ENCODE measurements at regions not wholly inside any gene's neighbourhood (a gene's known extent, or its start where the extent isn't known, plus 50 kb on each side); places are given as distances from the start of the nearest gene placed in this dataset.
"Not testable (repeated sequence)": the region's sequence is repeated elsewhere in the genome, so short reads cannot be mapped to it uniquely, and the experiment has no call there.

- FAIRE-seq: not testable (repeated sequence)
Observed at GRCh38 chr15:44849701-44850403, 106.6 kb upstream of the TERB2 start.

DNA sequence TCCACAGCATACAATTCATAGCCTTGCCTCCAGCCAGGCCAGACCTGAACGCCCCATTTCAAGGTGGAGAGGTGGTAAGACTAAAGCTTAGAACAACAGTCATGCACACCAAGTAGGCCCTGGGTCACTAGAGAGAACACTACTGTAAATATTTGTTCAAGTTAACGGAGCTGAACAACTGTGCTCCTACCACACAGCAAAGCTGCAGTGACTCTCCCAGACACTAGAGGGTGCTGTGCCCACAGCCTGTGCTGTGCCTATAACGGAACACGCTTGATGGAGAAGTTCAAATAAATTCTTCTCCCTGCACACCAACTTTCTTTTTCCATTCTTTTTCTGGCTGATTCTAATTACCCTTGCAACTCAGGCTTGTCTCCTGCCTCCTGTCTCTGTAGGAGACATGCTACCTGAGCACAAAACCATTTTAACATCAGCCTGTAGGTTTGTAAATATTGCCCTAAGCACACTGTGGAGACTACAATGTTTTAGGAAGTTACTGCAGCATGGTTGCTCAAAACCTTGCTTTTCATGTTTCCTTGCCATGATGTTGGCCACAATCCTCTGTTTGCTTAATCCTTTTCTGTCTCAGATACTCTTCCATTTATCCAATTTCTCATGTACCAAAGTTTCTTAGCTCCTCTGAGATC lies 103.1 kb upstream of the TERB2 start:
- FAIRE-seq: not testable (repeated sequence)

- FAIRE-seq: not testable (repeated sequence)
Observed at GRCh38 chr15:44854696-44855095, 101.8 kb upstream of the TERB2 start.

GRCh38 chr15:44856284-44856683 lies 100.2 kb upstream of the TERB2 start:
- not testable (repeated sequence) for FAIRE-seq

- FAIRE-seq: not testable (repeated sequence)
Observed at GRCh38 chr15:44857164-44857710, 99.2 kb upstream of the TERB2 start.

GRCh38 chr15:44859088-44859487 lies 97.4 kb upstream of the TERB2 start:
- FAIRE-seq: not testable (repeated sequence)

GRCh38 chr15:44860168-44860567 lies 96.3 kb upstream of the TERB2 start:
- not testable (repeated sequence) for FAIRE-seq

DNA sequence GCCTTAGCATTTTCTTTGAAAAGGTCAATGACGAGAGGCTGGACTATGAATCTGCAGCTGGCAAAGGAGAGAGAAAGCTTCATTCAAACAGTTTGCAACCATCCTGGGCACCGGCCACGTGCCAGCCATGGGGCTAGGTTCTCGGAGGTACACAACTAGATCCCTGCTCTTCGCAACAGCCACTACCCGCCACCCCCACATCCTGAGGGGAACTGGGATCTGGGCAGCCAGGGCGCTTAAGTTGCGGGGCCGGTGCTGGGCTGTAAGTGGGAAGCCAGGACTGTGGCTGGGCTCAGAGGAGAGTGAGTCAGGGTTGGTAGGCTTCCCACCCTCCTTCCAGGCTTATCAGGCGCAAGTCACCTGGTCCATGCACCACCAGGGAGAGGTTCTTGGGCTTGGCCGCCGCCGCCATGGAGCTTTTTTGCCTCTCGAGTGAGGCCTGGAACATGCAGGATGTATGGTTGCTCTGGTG lies 95.0 kb upstream of the TERB2 start:
- FAIRE-seq: no peak

GRCh38 chr15:44861917-44862316 lies 94.6 kb upstream of the TERB2 start:
- no peak for FAIRE-seq

DNA sequence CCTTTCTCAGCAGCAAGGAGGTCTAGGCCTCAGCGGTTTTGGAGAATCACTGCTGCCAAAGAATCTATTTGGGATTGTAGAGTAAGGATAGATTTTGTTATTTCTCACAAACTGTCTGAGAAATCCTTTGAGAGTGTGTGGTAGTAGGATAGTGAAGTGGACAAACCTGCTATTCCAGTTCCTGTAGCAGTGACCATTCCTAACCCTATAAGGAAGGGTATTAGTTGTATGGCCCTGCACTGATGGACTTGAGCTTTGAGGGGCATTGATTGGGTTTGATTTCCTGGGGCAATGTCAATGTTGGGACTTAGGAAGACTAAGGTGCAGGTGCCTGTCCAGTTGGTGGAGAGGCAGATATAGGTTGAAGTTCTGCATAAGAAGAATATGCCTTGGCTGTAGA lies 93.6 kb upstream of the TERB2 start:
- FAIRE-seq: not testable (repeated sequence)

DNA sequence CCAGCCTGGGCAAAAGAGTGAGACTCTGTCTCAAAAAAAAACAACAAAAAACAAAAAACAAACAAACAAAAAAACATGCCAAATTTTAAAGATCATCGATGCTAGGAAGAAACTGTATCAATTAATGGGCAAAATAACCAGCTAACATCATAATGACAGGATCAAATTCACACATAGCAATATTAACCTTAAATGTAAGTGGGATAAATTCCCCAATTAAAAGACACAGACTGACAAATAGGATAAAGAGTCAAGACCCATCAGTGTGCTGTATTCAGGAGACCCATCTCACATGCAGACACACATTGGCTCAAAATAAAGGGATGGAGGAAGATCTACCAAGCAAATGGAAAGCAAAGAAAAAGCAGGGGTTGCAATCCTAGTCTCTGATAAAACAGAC lies 88.4 kb upstream of the TERB2 start:
- FAIRE-seq: not testable (repeated sequence)

- not testable (repeated sequence) for FAIRE-seq
Observed at GRCh38 chr15:44870125-44870524, 86.4 kb upstream of the TERB2 start.

- FAIRE-seq: no peak
Observed at GRCh38 chr15:44873103-44873502, 83.4 kb upstream of the TERB2 start.

GRCh38 chr15:44879066-44879465 lies 77.4 kb upstream of the TERB2 start:
- no peak for FAIRE-seq

DNA sequence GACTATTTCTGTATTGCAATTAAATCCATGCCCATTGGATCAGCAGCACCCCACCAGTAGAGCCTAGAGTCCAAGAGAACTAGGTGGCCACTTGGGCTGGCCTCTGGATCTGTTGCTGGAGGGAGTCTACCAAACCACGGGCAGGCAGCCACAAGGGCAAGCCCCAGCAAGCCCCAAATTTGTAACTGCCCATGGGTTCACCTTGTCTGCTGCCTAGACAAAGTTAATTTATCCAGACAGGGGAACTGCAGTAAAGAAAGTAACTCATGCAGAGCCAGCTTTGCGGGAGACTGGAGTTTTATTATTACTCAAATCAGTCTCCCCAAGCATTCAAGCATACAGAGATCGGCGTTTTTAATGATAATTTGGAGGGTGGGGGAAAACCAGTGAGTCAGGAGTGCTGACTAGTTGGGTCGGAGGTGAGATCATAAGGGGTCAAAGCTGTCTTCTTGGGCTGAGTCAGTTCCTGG lies 74.0 kb upstream of the TERB2 start:
- no peak for FAIRE-seq

DNA sequence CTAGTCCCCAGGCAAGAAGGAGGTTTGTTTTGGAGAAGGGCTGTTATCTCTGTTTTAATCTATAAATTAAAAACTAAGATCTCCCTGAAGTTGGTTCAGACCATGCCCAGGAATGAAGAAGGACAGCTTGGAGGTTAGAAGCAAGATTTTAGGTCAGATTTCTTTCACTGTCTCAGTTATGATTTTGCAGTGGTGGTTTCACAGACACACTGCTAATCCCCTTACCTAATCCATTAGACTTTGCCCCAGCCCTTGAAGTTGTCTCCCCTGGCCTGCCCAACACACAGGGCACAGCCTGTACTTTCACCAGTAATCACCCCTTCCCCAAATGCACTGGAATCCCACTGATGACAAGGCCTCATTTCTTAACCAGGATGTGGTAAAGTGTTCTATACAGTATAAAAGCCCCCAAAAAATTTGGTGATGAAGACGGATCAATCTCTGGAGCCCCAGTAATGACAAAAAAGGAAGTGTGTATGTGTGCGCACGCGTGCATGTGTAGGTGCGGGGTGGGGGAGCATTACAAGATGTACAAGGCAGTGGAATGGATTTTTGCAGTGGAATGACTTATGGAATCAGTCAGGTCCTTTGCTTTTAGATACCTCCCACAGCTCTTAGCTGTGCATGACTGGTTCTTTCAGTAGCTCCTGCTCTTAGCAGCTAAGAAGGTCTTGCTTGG lies 73.1 kb upstream of the TERB2 start:
- no peak for FAIRE-seq

DNA sequence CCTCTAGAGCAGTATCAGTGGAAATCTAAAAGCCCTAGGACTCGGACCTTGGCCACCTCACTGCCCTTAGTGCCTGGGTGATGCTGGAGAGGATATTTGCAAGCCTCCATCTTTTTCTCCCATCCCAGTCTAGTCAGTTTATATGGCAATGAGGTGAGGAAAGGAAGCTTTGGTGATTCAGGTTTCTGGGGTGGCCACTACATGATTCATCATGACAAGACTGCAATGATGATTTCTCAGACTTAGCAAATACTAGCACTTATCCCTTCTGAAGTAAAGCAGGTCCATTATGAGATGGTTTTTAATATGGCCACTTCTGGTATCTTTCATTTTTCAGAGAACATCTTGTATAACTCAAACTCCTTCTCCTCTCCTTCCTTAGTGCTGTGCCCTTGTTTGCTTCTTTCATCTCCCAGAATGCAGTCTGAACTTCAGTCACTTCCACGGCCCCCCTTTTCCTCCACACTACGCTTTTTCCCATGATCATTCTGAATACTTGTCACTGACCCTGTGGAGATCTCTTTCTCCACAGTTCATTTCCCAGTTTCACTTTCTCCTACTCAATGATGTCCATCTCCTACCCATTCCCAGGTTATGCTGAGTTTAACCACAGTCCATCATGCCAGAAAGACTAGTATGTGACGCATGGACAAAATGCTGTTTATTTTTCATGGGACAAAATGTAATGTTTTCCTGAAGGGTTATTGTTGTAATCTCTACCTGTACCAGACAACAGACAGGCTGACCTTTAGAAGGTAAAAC lies 57.4 kb upstream of the TERB2 start:
- peak; percentile 33 for FAIRE-seq

DNA sequence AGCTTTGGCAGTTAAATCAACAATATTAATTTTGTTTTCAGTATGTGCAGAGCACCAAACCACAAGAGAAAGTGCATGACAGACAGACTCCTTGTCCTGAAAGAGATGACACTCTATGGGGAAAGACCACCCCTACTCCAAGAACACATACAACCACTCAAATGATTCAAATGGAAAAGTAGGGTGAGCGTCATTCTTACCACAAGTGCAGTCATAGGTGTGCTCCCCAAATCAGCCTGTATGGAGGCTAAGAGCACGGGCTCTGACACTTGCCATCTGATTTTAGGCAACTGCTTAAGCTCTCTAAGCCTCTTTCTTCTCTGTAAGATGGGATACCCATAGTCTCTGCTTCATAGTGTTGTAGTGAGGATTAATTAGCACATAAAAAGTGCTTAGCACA lies 56.7 kb upstream of the TERB2 start:
- FAIRE-seq: not testable (repeated sequence)

DNA sequence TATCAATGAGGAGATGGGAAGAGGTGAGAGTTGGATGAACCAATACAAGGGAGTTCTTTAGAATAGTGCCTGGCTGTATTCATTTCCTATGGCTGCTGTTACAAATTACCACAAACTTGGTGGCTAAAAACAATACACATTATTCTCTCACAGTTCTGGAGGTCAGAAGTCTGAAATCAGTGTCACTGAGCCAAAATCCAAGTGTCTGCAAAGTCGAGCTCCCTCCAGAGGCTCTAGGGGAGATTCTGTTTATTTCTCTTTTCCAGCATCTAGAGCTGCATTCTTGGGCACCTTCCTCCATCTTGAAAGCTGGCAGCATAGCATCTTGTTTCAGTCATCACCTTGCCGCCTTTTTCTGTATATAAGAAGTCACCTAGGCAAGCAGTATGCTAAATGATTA lies 55.7 kb upstream of the TERB2 start:
- FAIRE-seq: not testable (repeated sequence)

DNA sequence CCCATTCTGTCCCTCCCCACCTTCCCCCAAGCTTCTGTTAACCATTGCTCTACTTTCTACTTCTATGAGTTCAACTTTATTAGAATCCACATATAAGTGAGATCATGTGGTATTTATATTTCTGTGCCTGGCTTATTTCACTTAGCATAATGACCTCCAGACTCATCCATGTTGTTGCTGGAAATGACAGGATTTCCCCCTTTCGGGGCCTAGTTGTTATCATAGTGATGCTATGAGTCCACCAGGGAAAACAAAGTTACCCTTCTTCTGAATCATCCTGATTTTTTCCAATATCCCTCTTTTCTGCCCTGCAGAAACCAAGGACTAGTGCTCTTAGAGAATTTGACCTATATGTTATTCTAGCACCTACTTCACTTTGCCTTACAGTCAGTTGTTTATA lies 53.2 kb upstream of the TERB2 start:
- FAIRE-seq: not testable (repeated sequence)

DNA sequence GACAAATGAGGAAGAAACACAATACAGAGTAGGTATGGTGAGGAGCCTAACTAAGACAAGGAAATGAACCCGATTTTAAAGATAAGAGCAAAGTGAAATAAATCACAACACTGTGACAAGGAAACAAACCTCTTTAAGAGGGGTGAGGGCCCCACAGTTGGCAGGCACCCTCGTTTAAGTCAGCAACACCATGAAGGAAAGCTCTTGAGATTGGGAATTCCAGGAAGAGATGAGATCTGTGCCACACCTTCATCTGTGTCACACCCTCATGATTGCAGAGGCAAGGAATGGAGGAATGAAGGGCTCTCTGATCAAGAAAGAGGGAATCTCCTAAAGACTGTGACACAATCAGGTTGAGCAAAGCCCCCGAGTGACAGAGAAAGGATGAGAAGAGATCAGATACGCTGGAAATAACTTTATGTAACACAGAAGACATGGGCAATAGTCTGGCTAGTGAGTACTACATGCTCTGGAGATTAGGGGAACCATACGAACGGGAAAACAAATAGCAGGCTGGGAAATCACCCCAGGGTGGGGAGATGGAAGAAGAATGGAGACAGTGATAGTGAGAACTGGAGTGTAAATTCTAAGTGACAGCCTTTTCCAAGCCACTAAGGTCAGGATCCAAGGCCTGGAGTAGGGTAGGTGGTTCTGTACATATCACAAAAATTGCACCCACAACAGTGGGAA lies 51.7 kb upstream of the TERB2 start:
- FAIRE-seq: not testable (repeated sequence)
